Neural crest cell (in vitro differentiated cells): ENCODE measurements at regions not wholly inside any gene's neighbourhood (a gene's known extent, or its start where the extent isn't known, plus 50 kb on each side); places are given as distances from the start of the nearest gene placed in this dataset.

Source experiments
- DNase-seq: peaks from one replicate; pipeline ENCODE4 v3.0.0; 2021; ENCODE audit warnings: low read depth, mixed read lengths, low spot score
- H3K27ac Mint-ChIP-seq: one replicate; pipeline ENCODE4 v1.8.0; 2021; ENCODE audit warnings: mild to moderate bottlenecking, mixed read lengths; ENCODE audit not compliant: unreplicated experiment
- H3K27me3 Mint-ChIP-seq: 2 replicates; pipeline ENCODE4 v1.8.0; 2021; ENCODE audit warnings: low read depth, mild to moderate bottlenecking, mixed read lengths
- H3K36me3 Mint-ChIP-seq: 2 replicates; pipeline ENCODE4 v1.8.0; 2021; ENCODE audit warnings: low read depth, mild to moderate bottlenecking, mixed read lengths
- H3K4me1 Mint-ChIP-seq: 2 replicates; pipeline ENCODE4 v1.8.0; 2021; ENCODE audit warnings: mixed read lengths
- H3K4me3 Mint-ChIP-seq: one replicate; pipeline ENCODE4 v1.8.0; 2021; ENCODE audit warnings: mild to moderate bottlenecking, mixed read lengths
- H3K9me3 Mint-ChIP-seq: 2 replicates; pipeline ENCODE4 v1.8.0; 2021; ENCODE audit warnings: mixed read lengths
- TF ChIP-seq, protein P1 (sequence below): fragments of 200-600 bp; sonication (generic); conservative IDR thresholded peaks from 2 replicates; pipeline ENCODE4 v1.5.0; 2021; ENCODE audit warnings: antibody characterized with exemption, mild to moderate bottlenecking

GRCh38 chr10:125398270-125398669 lies 237.9 kb upstream of the CTBP2 start:
- peaks cover 11% of the 10 kb centered on the region for H3K9me3 Mint-ChIP-seq
- peaks cover 2% of the 10 kb centered on the region for H3K36me3 Mint-ChIP-seq
- peaks cover 20% of the 10 kb centered on the region for H3K4me1 Mint-ChIP-seq
- TF ChIP-seq, protein P1, sequence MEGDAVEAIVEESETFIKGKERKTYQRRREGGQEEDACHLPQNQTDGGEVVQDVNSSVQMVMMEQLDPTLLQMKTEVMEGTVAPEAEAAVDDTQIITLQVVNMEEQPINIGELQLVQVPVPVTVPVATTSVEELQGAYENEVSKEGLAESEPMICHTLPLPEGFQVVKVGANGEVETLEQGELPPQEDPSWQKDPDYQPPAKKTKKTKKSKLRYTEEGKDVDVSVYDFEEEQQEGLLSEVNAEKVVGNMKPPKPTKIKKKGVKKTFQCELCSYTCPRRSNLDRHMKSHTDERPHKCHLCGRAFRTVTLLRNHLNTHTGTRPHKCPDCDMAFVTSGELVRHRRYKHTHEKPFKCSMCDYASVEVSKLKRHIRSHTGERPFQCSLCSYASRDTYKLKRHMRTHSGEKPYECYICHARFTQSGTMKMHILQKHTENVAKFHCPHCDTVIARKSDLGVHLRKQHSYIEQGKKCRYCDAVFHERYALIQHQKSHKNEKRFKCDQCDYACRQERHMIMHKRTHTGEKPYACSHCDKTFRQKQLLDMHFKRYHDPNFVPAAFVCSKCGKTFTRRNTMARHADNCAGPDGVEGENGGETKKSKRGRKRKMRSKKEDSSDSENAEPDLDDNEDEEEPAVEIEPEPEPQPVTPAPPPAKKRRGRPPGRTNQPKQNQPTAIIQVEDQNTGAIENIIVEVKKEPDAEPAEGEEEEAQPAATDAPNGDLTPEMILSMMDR, result no peak
- no peak for DNase-seq
- no peaks in the 10 kb centered on the region for H3K27me3 Mint-ChIP-seq
- H3K27ac Mint-ChIP-seq, result no peak overlapping the region
- H3K4me3 Mint-ChIP-seq, result no peak overlapping the region

GRCh38 chr10:125397608-125398007 lies 237.2 kb upstream of the CTBP2 start:
- DNase-seq, result no peak
- Mint-ChIP-seq H3K4me3 (no peak overlapping the region), H3K27ac (no peak overlapping the region), H3K9me3 (peaks cover 5% of the 10 kb centered on the region), H3K4me1 (peaks cover 20% of the 10 kb centered on the region), H3K27me3 (no peaks in the 10 kb centered on the region), H3K36me3 (peaks cover under 1% of the 10 kb centered on the region)
- TF ChIP-seq, protein P1, result no peak

DNA sequence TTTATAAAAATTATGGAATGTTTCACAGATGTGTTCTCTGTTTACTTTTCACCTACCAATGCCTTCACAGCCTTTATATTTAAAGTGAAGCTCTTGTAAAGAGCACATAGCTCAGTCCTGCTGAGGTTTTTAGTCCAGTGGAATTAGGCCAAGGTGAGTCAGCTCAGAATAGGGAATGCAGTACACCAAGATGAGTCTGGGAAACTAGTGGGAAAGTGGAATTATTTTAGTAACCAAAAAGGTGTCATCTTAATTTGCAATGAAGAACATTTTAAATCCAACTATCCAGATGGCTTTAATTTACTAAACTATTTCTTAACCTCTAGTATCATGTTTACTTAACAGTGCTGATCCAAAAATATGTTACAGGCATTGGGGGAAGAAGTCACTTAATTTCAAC lies 236.3 kb upstream of the CTBP2 start:
- peaks cover 2% of the 10 kb centered on the region for H3K36me3 Mint-ChIP-seq
- DNase-seq, result no peak
- peaks cover 20% of the 10 kb centered on the region for H3K4me1 Mint-ChIP-seq
- no peaks in the 10 kb centered on the region for H3K27me3 Mint-ChIP-seq
- TF ChIP-seq, protein P1, result no peak
- peaks cover 5% of the 10 kb centered on the region for H3K9me3 Mint-ChIP-seq
- no peak overlapping the region for H3K27ac Mint-ChIP-seq
- no peak overlapping the region for H3K4me3 Mint-ChIP-seq

- DNase-seq, result no peak
- Mint-ChIP-seq H3K27me3 (no peaks in the 10 kb centered on the region), H3K9me3 (peaks cover 12% of the 10 kb centered on the region), H3K36me3 (peaks cover 10% of the 10 kb centered on the region), H3K27ac (no peak overlapping the region), H3K4me1 (peaks cover under 1% of the 10 kb centered on the region), H3K4me3 (no peak overlapping the region)
- TF ChIP-seq, protein P1, result no peak
Measured at GRCh38 chr10:125392609-125393008, 232.2 kb upstream of the CTBP2 start.

DNA sequence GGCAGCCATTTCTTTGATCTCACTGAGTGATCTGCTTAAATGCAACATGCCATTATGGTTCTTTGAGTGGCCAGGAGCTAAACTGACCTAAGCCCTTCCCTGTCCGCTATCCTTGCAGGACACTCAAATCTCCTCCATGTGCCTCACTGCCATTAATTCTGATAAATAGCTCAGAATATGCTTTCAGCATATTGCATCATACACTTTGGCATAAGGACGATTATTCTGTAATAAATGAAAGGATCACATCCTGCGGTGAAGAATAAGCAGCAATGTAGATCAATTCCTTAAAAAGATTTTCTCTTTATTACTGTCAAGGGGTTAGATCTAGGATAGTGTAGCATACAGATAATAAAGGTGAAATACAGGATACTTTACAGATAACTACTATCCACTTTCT lies 231.8 kb upstream of the CTBP2 start:
- no peaks in the 10 kb centered on the region for H3K4me1 Mint-ChIP-seq
- H3K27ac Mint-ChIP-seq, result no peak overlapping the region
- H3K9me3 Mint-ChIP-seq, result peaks cover 12% of the 10 kb centered on the region
- TF ChIP-seq, protein P1, result no peak
- H3K27me3 Mint-ChIP-seq, result no peaks in the 10 kb centered on the region
- no peak overlapping the region for H3K4me3 Mint-ChIP-seq
- H3K36me3 Mint-ChIP-seq, result peaks cover 10% of the 10 kb centered on the region
- DNase-seq, result no peak

DNA sequence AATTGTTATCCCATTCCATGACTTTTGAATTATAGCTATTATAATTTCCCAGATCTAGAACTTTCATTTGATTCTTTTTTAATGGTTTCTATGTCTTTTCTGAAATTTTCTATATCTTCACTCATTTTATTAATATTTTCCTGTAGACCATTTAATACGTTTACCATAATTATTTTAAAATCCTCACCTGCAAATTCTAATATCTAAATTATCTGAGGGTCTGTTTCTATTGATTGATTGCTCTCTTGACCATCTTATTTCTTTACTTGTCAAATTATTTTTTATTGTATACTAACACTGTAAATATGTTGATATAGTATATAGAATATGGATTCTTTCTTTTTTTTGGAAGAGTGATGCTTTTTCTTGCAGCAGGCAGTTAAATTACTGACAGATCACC lies 229.3 kb upstream of the CTBP2 start:
- DNase-seq, result no peak
- Mint-ChIP-seq H3K4me1 (no peaks in the 10 kb centered on the region), H3K4me3 (no peak overlapping the region), H3K27ac (no peak overlapping the region), H3K27me3 (no peaks in the 10 kb centered on the region), H3K9me3 (peaks cover 12% of the 10 kb centered on the region), H3K36me3 (peaks cover 10% of the 10 kb centered on the region)
- TF ChIP-seq, protein P1, result no peak
